ENCODE measurements at regions not wholly inside any gene's neighbourhood (a gene's known extent, or its start where the extent isn't known, plus 50 kb on each side); places are given as distances from the start of the nearest gene placed in this dataset.

- no peak overlapping the region for H3K4me3 ChIP-seq (ENCODE audit: low read depth, low read length)
- no peaks in the 10 kb centered on the region for H3K9me3 ChIP-seq (ENCODE audit: insufficient read depth, low read depth, low read length)
- no peak overlapping the region for H2AK5ac ChIP-seq (ENCODE audit: low read length)
Measured at GRCh38 chr5:101728933-101729332, 567.2 kb downstream of the SLCO4C1 start.

GRCh38 chr5:101721543-101721942, 574.5 kb downstream of the SLCO4C1 start:
- H2BK5ac ChIP-seq (ENCODE audit: low read depth, low read length, poor library complexity) = no peak overlapping the region
- H3K79me2 ChIP-seq (ENCODE audit: control insufficient read depth, insufficient read depth, low read length, poor library complexity) = no peaks in the 10 kb centered on the region
- H3K4me1 ChIP-seq (ENCODE audit: control insufficient read depth in 1 of 2, insufficient read depth in 2 of 2, low read length in 2 of 2) = no peaks in the 10 kb centered on the region
- no peak overlapping the region for H4K91ac ChIP-seq (ENCODE audit: low read depth, low read length)
- H3K23ac ChIP-seq (ENCODE audit: low read length) = no peak overlapping the region
- no peak overlapping the region for H3K9ac ChIP-seq (ENCODE audit: low read length)
- no peak overlapping the region for H2AK5ac ChIP-seq (ENCODE audit: low read length)
- H3K14ac ChIP-seq (ENCODE audit: low read length) = no peak overlapping the region
- H3K18ac ChIP-seq (ENCODE audit: low read length) = no peak overlapping the region
- no peak overlapping the region for H3K4me3 ChIP-seq (ENCODE audit: low read depth, low read length)
- WGBS (ENCODE audit: extremely low coverage, insufficient coverage, insufficient read length) = no CpG with 5 or more reads among the region's 1 CpG
- H3K4me2 ChIP-seq (ENCODE audit: low read length) = no peak overlapping the region
- no peaks in the 10 kb centered on the region for H3K36me3 ChIP-seq (ENCODE audit: control insufficient read depth in 1 of 2, insufficient read depth in 2 of 2, low read length in 2 of 2)
- H3K27me3 ChIP-seq (ENCODE audit: insufficient read depth, low read length) = no peaks in the 10 kb centered on the region
- H2BK120ac ChIP-seq (ENCODE audit: insufficient read depth, low read length, poor library complexity) = no peak overlapping the region
- no peak overlapping the region for H3K4ac ChIP-seq (ENCODE audit: low read depth, low read length)
- no peak overlapping the region for H3K27ac ChIP-seq (ENCODE audit: low read depth, low read length)
- H4K8ac ChIP-seq (ENCODE audit: low read depth, low read length) = no peak overlapping the region
- H2AFZ ChIP-seq (ENCODE audit: insufficient read depth, low read length, poor library complexity) = no peak overlapping the region
- H3K79me1 ChIP-seq (ENCODE audit: low read length) = no peaks in the 10 kb centered on the region
- no peak overlapping the region for H2BK12ac ChIP-seq (ENCODE audit: low read length)
- H3K9me3 ChIP-seq (ENCODE audit: insufficient read depth, low read depth, low read length) = no peaks in the 10 kb centered on the region
- no peak for DNase-seq
- no peak overlapping the region for H4K12ac ChIP-seq (ENCODE audit: low read depth, low read length)

More at GRCh38 chr5:101728933-101729332, 567.2 kb downstream of the SLCO4C1 start:
- Histone ChIP-seq H4K12ac (ENCODE audit: low read depth, low read length) (no peak overlapping the region), H2BK120ac (ENCODE audit: insufficient read depth, low read length, poor library complexity) (no peak overlapping the region), H4K91ac (ENCODE audit: low read depth, low read length) (no peak overlapping the region), H3K18ac (ENCODE audit: low read length) (no peak overlapping the region), H3K14ac (ENCODE audit: low read length) (no peak overlapping the region), H3K27ac (ENCODE audit: low read depth, low read length) (no peak overlapping the region), H3K9ac (ENCODE audit: low read length) (no peak overlapping the region), H3K4me1 (ENCODE audit: control insufficient read depth in 1 of 2, insufficient read depth in 2 of 2, low read length in 2 of 2) (no peaks in the 10 kb centered on the region), H3K36me3 (ENCODE audit: control insufficient read depth in 1 of 2, insufficient read depth in 2 of 2, low read length in 2 of 2) (no peaks in the 10 kb centered on the region), H2AFZ (ENCODE audit: insufficient read depth, low read length, poor library complexity) (no peak overlapping the region), H3K4ac (ENCODE audit: low read depth, low read length) (no peak overlapping the region), H3K79me1 (ENCODE audit: low read length) (no peaks in the 10 kb centered on the region), H3K27me3 (ENCODE audit: insufficient read depth, low read length) (no peaks in the 10 kb centered on the region), H3K23ac (ENCODE audit: low read length) (no peak overlapping the region), H3K79me2 (ENCODE audit: control insufficient read depth, insufficient read depth, low read length, poor library complexity) (no peaks in the 10 kb centered on the region), H3K4me2 (ENCODE audit: low read length) (no peak overlapping the region), H2BK12ac (ENCODE audit: low read length) (no peak overlapping the region), H2BK5ac (ENCODE audit: low read depth, low read length, poor library complexity) (no peak overlapping the region), H4K8ac (ENCODE audit: low read depth, low read length) (no peak overlapping the region)
- DNase-seq = no peak

GRCh38 chr5:101720033-101720432, 576.1 kb downstream of the SLCO4C1 start:
- H4K8ac ChIP-seq (ENCODE audit: low read depth, low read length) = no peak overlapping the region
- no peaks in the 10 kb centered on the region for H3K79me1 ChIP-seq (ENCODE audit: low read length)
- H3K4me3 ChIP-seq (ENCODE audit: low read depth, low read length) = no peak overlapping the region
- H4K91ac ChIP-seq (ENCODE audit: low read depth, low read length) = no peak overlapping the region
- H3K4me1 ChIP-seq (ENCODE audit: control insufficient read depth in 1 of 2, insufficient read depth in 2 of 2, low read length in 2 of 2) = no peaks in the 10 kb centered on the region
- no peak overlapping the region for H3K27ac ChIP-seq (ENCODE audit: low read depth, low read length)
- no peaks in the 10 kb centered on the region for H3K79me2 ChIP-seq (ENCODE audit: control insufficient read depth, insufficient read depth, low read length, poor library complexity)
- no peaks in the 10 kb centered on the region for H3K36me3 ChIP-seq (ENCODE audit: control insufficient read depth in 1 of 2, insufficient read depth in 2 of 2, low read length in 2 of 2)
- H3K4ac ChIP-seq (ENCODE audit: low read depth, low read length) = no peak overlapping the region
- no peak overlapping the region for H3K23ac ChIP-seq (ENCODE audit: low read length)
- H2BK12ac ChIP-seq (ENCODE audit: low read length) = no peak overlapping the region
- no peak overlapping the region for H3K4me2 ChIP-seq (ENCODE audit: low read length)
- WGBS (ENCODE audit: extremely low coverage, insufficient coverage, insufficient read length) = no CpG with 5 or more reads among the region's 3 CpGs
- no peak overlapping the region for H2BK120ac ChIP-seq (ENCODE audit: insufficient read depth, low read length, poor library complexity)
- no peaks in the 10 kb centered on the region for H3K27me3 ChIP-seq (ENCODE audit: insufficient read depth, low read length)
- H3K14ac ChIP-seq (ENCODE audit: low read length) = no peak overlapping the region
- H4K12ac ChIP-seq (ENCODE audit: low read depth, low read length) = no peak overlapping the region
- no peak overlapping the region for H2AFZ ChIP-seq (ENCODE audit: insufficient read depth, low read length, poor library complexity)
- no peak overlapping the region for H3K18ac ChIP-seq (ENCODE audit: low read length)
- no peak overlapping the region for H3K9ac ChIP-seq (ENCODE audit: low read length)
- no peak overlapping the region for H2BK5ac ChIP-seq (ENCODE audit: low read depth, low read length, poor library complexity)
- no peak for DNase-seq
- no peaks in the 10 kb centered on the region for H3K9me3 ChIP-seq (ENCODE audit: insufficient read depth, low read depth, low read length)
- no peak overlapping the region for H2AK5ac ChIP-seq (ENCODE audit: low read length)

GRCh38 chr5:101717721-101718120, 578.4 kb downstream of the SLCO4C1 start:
- no peak overlapping the region for H3K4ac ChIP-seq (ENCODE audit: low read depth, low read length)
- no peaks in the 10 kb centered on the region for H3K9me3 ChIP-seq (ENCODE audit: insufficient read depth, low read depth, low read length)
- H2BK12ac ChIP-seq (ENCODE audit: low read length) = no peak overlapping the region
- H3K4me3 ChIP-seq (ENCODE audit: low read depth, low read length) = no peak overlapping the region
- DNase-seq = no peak
- H3K18ac ChIP-seq (ENCODE audit: low read length) = no peak overlapping the region
- H3K79me1 ChIP-seq (ENCODE audit: low read length) = no peaks in the 10 kb centered on the region
- no peak overlapping the region for H3K23ac ChIP-seq (ENCODE audit: low read length)
- H3K79me2 ChIP-seq (ENCODE audit: control insufficient read depth, insufficient read depth, low read length, poor library complexity) = no peaks in the 10 kb centered on the region
- no peak overlapping the region for H3K9ac ChIP-seq (ENCODE audit: low read length)
- no peak overlapping the region for H4K12ac ChIP-seq (ENCODE audit: low read depth, low read length)
- no peak overlapping the region for H3K14ac ChIP-seq (ENCODE audit: low read length)
- H3K4me1 ChIP-seq (ENCODE audit: control insufficient read depth in 1 of 2, insufficient read depth in 2 of 2, low read length in 2 of 2) = no peaks in the 10 kb centered on the region
- no peaks in the 10 kb centered on the region for H3K27me3 ChIP-seq (ENCODE audit: insufficient read depth, low read length)
- H3K36me3 ChIP-seq (ENCODE audit: control insufficient read depth in 1 of 2, insufficient read depth in 2 of 2, low read length in 2 of 2) = no peaks in the 10 kb centered on the region
- no peak overlapping the region for H3K27ac ChIP-seq (ENCODE audit: low read depth, low read length)
- H2AK5ac ChIP-seq (ENCODE audit: low read length) = no peak overlapping the region
- H3K4me2 ChIP-seq (ENCODE audit: low read length) = no peak overlapping the region
- no peak overlapping the region for H2BK5ac ChIP-seq (ENCODE audit: low read depth, low read length, poor library complexity)
- no CpG with 5 or more reads among the region's 1 CpG for WGBS (ENCODE audit: extremely low coverage, insufficient coverage, insufficient read length)
- no peak overlapping the region for H4K91ac ChIP-seq (ENCODE audit: low read depth, low read length)
- H4K8ac ChIP-seq (ENCODE audit: low read depth, low read length) = no peak overlapping the region
- H2AFZ ChIP-seq (ENCODE audit: insufficient read depth, low read length, poor library complexity) = no peak overlapping the region
- no peak overlapping the region for H2BK120ac ChIP-seq (ENCODE audit: insufficient read depth, low read length, poor library complexity)

Measured in trophoblast cell (in vitro differentiated cells and primary cell).